Stimulated activated CD8-positive, alpha-beta memory T cell treated with anti-CD3 and anti-CD28 coated beads, Interleukin-4, amount 100 ng/mL, for 48 hours (primary cell): ENCODE measurements at regions not wholly inside any gene's neighbourhood (a gene's known extent, or its start where the extent isn't known, plus 50 kb on each side); places are given as distances from the start of the nearest gene placed in this dataset.

Source experiments
- DNase-seq: peaks from one replicate; pipeline ENCODE4 v3.0.0-alpha.2; 2020

- no peak for DNase-seq
Measured at GRCh38 chr20:48433178-48433577, 394.6 kb downstream of the PREX1 start.

GRCh38 chr20:48432494-48432832, 395.3 kb downstream of the PREX1 start:
- DNase-seq = no peak

- DNase-seq = no peak
Measured at GRCh38 chr20:48431653-48432493, 395.9 kb downstream of the PREX1 start.

DNA sequence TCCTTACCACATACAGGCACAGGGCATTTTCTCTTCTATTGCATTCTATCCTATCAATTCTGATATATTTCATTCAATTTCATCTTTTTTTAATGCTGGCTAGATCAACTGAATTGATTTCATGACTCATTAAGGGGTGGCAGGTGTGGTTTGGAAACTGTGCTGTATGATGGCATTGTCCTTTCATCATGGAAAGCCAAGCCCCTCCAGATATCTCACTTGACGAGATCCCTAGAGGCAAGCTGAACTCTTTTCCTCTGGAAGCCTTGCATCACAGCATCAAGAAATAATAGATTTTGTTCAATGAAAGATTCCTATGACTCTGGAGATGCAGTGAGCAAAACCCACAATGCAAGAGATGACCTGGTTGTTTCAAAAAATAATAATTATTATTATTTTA, 401.2 kb downstream of the PREX1 start:
- no peak for DNase-seq

- no peak for DNase-seq
Measured at GRCh38 chr20:48425817-48426612, 401.8 kb downstream of the PREX1 start.

DNA sequence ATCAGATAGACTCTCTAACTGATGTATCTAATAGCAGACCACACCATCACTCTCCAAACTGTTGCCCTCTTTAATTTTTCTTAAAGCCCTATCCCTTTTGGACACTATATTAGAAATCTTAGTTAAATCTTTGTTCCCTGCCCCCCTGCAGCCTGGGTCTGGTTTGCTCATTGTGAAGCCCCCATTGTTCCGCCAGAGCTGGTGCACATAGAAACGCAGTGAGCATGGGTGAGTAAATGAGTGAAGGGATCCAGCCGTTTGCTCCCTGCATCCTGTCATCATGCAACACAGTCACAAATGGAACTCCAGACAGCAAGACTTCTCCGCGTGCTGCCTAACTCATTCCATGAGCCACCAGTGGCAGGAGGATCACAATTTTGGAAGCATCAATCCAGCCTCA, 402.5 kb downstream of the PREX1 start:
- DNase-seq = no peak

DNA sequence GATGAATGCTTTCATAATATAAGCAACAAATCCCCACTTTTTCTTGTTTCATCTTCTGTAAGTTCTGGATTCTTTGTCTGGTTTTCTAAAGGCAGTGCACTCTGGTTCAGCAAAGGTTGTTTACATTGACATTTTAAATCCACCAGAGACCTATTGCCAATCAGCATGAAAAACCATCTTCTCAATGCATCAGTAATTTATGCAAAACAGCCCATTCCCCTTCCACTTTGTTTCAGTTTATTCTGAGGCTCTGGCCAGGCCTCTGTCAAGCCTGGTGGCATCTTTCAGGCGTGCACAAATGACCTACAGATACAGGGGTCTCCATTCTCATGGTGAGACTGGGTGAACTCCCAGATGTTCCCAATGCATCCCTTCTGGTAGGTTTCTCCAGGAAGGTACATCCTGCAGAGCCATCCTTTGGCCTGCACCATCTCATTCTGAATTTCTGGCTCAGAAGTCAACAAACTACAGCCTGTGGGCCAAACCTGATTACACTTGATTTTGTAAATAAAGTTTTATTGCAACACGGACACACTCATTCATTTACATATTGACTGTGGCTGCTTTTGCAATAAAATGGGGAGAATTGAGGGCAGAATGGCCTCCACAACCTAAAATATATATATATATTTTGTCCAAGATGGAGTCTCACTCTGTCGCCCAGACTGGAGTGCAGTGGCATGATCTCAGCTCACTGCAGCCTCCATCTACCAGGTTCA, 405.4 kb downstream of the PREX1 start:
- no peak for DNase-seq

GRCh38 chr20:48421547-48421946, 406.3 kb downstream of the PREX1 start:
- no peak for DNase-seq

- DNase-seq = no peak
Measured at GRCh38 chr20:48420176-48420575, 407.6 kb downstream of the PREX1 start.

- no peak for DNase-seq
Measured at GRCh38 chr20:48419173-48419572, 408.6 kb downstream of the PREX1 start.

DNA sequence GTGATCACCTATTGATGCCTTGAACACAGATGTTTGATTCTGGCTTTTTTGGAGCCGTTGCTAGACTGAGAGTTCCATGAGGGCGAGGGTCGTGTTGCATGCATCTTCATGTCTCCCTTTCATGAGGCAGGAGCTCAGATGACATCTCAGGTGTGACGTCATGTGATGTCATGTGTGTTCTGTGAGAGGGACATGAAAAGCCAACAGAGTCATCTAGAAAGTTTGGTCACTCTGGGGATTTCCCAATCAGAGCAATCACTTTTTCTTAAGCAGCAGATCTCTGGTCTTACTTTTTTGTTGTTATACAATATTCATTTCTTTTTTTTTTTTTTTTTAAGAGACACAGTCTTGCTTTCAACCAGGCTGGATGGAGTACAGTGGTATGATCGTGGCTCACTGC, 411.8 kb downstream of the PREX1 start:
- DNase-seq = no peak

DNA sequence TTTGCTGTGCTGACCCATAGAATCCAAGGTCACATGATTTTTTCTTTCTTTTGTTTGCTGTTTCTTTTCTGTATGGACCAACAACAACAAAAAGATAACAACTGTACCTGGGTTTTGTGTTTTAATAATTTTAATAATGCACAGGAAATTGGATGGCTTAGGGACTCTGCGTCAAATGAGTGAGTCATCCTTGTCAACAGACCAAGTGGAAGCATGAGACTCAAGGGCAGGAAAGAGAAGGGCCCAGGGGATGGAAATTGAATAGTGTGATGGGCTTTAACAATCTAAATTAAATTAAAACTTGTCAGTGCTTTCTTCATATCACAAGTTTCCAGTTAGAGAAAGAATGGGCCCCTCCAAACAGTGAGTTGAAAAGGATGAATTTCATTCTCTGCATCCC, 413.0 kb downstream of the PREX1 start:
- DNase-seq = no peak

DNA sequence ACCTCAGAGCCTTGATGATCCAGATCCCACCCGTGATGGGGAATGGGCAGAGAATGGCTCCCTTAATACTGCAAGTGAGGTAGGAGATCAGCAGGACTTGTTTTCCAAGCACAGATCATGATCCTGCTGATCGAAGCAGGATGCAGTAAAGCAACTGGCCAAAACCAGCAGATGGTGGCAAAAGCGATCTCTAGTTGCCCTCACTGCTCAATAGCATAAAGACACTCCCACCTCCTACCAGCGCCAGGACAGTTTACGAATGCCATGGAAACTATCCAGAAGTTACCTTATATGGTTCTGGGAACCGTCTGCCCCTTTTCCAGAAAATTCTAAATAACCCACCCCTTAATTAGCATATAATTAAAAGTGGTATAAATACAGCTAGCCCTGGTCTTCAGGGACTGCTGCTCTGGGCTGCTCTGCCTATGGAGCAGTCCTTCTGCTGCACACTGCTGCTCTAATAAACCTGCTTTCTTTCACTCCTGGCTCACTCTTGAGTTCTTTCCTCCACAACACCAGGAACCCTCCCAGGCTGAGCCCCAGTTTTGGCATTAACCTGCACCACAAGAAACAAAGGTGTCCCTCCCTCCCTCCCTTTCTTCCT, 415.8 kb downstream of the PREX1 start:
- no peak for DNase-seq

- DNase-seq = no peak
Measured at GRCh38 chr20:48411245-48411644, 416.6 kb downstream of the PREX1 start.

DNA sequence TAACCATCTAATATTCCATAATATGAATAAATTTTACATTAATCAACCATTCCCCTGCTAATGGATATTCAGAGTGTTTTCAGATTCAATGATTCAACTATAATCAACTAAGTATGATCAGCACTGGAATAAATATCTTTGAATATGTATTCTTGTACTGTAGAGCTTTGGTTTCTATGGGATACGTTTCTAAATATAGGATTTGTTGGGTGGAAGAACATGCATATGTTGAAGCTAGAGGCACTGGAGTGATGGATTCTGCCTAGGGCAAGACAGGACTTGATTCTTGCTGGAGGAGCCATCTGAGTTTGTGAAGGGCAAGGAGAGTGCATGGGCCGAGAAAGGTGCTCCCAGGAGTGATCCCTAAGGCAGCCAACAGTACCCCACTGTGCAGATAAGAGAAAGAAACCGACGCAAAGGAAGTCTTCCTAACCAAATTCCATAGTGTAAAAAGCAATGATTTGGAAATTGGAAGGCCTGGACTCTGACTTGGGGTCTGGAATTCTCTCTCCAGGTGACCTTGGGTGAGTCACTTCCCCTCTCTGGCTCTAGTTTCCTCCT, 418.7 kb downstream of the PREX1 start:
- DNase-seq = no peak

GRCh38 chr20:48407710-48408109, 420.1 kb downstream of the PREX1 start:
- DNase-seq = no peak

DNA sequence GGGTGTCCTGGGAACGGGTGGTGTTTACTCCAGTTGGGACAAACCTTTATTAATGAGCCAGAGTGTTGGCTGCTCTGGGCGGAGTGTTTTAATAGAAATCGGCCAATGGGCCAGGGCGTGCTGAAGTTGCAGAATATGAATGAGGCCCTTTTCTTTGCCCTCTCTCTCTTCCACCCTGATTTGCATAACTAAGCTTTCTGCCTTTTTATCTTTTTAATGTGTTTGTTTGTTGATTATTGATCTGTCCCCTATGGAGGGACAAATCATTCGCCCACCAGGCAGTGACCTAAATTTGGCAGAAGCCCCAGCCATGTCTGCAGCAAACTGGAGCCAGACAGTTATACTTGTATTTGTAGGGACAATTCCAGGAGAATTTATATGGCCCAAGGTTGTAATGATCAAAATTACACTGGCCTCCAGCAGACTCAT, 420.9 kb downstream of the PREX1 start:
- no peak for DNase-seq

DNA sequence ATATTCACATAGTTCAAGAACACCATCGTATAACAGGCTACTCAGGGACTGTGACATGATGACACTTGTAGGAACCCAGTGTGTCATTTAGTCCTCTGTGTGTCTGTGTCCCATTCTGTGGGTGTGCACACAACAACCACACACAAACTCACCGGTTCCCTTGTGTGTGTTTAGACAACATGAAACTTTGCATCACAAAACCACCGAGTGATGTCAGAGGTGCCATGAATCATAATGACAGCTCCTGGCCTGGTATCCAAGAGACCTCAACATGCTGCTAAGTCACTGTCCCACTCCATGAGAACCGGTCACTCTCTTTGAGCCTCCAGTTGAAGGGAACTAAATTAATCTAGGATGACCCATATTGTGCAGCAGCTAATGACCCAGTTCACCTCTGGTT, 421.3 kb downstream of the PREX1 start:
- peak; percentile 64 for DNase-seq

- peak; percentile 42 for DNase-seq
Measured at GRCh38 chr20:48405909-48406308, 421.9 kb downstream of the PREX1 start.

- DNase-seq = no peak
Measured at GRCh38 chr20:48404598-48404997, 423.2 kb downstream of the PREX1 start.

DNA sequence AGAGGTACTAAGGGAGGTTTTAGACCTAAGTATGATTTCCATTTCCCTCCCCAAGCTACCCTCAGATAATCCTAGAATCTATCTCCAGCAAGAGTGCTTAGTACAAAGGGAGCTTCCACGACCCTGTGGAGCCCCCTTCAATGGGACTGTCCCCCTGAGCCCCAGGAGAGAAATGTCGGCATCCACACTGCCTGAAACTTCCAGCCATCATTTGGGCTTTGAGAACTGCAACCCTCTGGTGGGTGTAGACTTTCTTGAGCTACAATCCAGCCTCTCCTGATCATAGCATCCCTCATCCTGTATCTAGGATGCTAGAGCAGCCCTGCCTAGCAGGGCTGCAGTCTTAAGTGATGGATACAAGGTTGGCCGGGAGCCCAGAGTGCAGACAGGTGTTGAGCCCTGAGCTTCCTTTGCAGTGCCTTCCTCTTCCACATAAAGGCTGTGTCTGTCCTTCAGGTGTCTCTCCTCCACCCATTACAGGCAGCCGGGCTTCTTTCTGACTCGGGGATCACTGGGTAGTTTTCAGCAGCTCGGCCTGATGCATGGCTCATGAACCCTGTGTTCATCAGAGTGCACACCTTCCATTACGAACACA, 424.5 kb downstream of the PREX1 start:
- DNase-seq = no peak

GRCh38 chr20:48401359-48401758, 426.4 kb downstream of the PREX1 start:
- DNase-seq = no peak

DNA sequence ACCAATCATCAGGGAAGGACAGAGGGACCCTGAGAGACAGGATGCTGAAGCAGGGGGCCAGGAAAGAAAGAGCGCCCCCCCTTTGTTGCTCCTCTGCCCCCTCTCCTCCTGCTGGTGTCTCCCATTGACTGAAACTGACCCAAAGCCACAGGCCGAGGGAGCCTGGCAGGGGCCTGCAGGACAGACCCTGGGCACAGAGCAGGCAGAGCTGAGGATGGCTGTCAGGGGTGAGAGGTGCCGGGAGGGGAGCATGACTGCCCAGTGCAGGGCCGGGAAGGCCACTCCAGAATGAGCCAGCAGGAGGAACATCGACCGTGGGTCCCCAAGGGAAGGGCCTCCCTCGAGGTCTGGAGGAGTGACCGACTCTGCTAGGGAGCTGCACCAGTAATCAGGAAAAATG, 427.8 kb downstream of the PREX1 start:
- DNase-seq = no peak
